ENCODE measurements at regions not wholly inside any gene's neighbourhood (a gene's known extent, or its start where the extent isn't known, plus 50 kb on each side); places are given as distances from the start of the nearest gene placed in this dataset.

DNA sequence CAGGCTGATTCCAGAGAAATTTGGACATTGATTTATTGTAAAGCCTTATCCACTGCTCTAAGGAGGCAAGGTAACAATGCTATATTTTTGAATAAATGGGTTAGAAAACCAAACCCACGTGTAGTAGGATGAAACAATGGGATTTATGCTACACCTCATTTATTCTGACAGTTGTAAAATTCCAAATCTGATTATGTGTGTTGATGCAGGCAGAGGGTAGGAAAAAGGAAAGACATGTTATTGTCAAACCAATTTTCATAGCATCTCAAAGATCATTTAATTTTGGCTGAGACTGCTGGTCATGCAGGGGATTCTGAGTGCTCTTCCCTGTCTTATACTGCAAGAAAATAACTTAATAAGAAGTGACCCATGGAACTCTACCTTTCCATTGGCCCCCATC is 1219.9 kb upstream of the SORCS1 start:
- Mint-ChIP-seq H3K27ac (no peak overlapping the region), H3K27me3 (no peaks in the 10 kb centered on the region), H3K36me3 (ENCODE audit: low read depth) (no peaks in the 10 kb centered on the region), H3K9me3 (peaks cover 8% of the 10 kb centered on the region), H3K4me1 (no peaks in the 10 kb centered on the region), H3K4me3 (no peak overlapping the region)
- DNase-seq, result no peak
- ATAC-seq, result no peak

DNA sequence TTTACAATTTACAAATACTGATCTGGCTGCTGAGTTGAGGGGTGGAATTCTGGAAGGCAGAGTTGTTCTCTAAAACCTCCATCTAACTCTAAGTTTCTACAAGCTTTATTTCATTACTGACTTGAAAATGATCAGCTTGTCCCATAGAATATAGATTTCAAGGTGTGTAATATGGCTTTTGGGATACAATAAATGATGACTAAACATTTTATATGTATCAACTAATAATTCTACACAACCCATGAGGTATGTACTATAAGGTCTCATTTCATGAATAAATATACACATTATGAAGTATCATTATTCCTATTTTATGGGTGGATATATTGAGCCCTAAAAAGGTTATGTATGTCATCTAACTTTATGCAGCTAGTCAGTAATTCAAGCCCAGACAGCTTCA is 1214.3 kb upstream of the SORCS1 start:
- no peaks in the 10 kb centered on the region for H3K27me3 Mint-ChIP-seq
- H3K9me3 Mint-ChIP-seq, result peaks cover 17% of the 10 kb centered on the region
- no peaks in the 10 kb centered on the region for H3K4me1 Mint-ChIP-seq
- no peak for ATAC-seq
- no peaks in the 10 kb centered on the region for H3K36me3 Mint-ChIP-seq (ENCODE audit: low read depth)
- DNase-seq, result no peak
- no peak overlapping the region for H3K4me3 Mint-ChIP-seq
- no peak overlapping the region for H3K27ac Mint-ChIP-seq

DNA sequence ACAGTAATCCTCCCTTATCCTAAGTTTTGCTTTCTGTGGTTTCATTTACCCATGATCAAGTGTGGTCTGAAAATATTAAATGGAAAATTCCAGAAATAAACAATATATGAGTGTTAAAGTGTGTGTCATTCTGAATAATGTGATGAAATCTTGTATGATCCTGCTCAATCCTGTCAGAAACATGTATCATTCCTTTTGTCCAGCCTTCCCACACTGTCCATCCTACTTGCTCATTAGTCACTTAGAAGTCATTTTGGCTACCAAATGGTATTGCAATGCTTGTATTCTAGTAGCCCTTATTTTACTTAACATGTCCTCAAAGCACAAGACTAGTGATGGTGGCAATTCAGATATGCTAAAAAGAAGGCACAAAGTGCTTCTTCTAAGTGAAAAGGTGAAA is 1211.2 kb upstream of the SORCS1 start:
- Mint-ChIP-seq H3K36me3 (ENCODE audit: low read depth) (no peaks in the 10 kb centered on the region), H3K4me3 (no peak overlapping the region), H3K9me3 (peaks cover 28% of the 10 kb centered on the region), H3K27me3 (no peaks in the 10 kb centered on the region), H3K27ac (no peak overlapping the region), H3K4me1 (no peaks in the 10 kb centered on the region)
- ATAC-seq (no peak), DNase-seq (no peak)

DNA sequence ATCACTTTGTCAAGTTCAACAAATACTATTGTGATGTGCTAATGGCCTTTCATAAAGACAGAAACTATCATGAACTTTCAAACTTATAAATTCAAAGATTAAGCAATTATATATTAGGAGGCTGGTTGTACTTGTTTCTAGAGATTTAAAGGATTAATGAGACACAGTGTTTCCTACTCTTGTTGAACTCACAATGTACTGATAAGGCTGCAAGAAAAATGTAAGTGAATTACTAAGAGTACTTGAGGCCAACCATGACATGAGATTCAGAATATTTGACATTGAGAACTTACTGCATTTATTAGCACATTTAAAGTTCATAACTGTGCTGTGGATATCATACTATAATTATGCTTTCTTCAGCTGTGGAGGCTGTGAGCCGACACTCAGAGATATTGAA is 1210.5 kb upstream of the SORCS1 start:
- Mint-ChIP-seq H3K27me3 (no peaks in the 10 kb centered on the region), H3K36me3 (ENCODE audit: low read depth) (no peaks in the 10 kb centered on the region), H3K27ac (no peak overlapping the region), H3K4me1 (no peaks in the 10 kb centered on the region), H3K4me3 (no peak overlapping the region), H3K9me3 (peaks cover 28% of the 10 kb centered on the region)
- DNase-seq (no peak), ATAC-seq (no peak)

DNA sequence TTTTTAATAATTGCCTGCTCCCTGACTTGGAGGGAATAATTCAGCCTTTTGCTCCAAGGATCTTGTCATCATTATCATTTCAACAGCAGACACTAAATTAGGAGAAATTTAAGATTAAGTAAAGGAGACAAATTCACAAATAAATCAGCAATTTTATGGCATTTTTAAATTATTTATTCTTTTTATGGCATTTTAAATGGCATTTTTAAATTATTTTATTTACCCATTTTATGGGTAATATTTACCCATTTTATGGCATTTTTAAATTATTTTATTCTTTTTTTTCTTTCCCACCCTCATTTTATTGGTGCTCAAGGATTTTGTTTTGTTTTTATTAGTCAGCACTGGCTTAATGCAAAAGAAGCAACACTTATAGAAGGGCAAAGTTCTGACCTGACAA is 1201.0 kb upstream of the SORCS1 start:
- H3K4me1 Mint-ChIP-seq, result no peaks in the 10 kb centered on the region
- H3K27ac Mint-ChIP-seq, result no peak overlapping the region
- H3K9me3 Mint-ChIP-seq, result peaks cover 4% of the 10 kb centered on the region
- H3K36me3 Mint-ChIP-seq (ENCODE audit: low read depth), result no peaks in the 10 kb centered on the region
- no peak overlapping the region for H3K4me3 Mint-ChIP-seq
- no peaks in the 10 kb centered on the region for H3K27me3 Mint-ChIP-seq
- ATAC-seq, result no peak
- DNase-seq, result no peak

DNA sequence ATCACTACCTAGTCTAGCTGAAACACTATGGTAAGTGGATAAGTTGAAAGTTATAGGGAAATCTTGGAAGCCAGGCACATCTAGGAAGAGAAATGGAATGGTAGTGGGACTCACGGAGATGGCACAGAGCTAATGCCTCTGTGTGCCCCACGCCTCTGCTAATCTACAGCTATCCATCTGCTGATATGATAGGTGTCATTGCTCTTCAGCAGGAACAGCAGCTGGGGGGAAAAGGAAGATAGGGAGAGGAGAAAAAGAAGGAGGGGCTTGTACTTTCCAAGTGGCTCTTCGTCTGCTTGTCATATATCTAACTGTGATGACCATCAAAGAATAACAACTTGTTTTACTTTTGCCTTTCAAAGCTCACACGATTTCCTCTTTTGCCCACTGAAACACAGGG is 1199.1 kb upstream of the SORCS1 start:
- no peaks in the 10 kb centered on the region for H3K27me3 Mint-ChIP-seq
- H3K4me3 Mint-ChIP-seq, result no peak overlapping the region
- peaks cover 5% of the 10 kb centered on the region for H3K9me3 Mint-ChIP-seq
- no peaks in the 10 kb centered on the region for H3K36me3 Mint-ChIP-seq (ENCODE audit: low read depth)
- DNase-seq, result no peak
- H3K4me1 Mint-ChIP-seq, result no peaks in the 10 kb centered on the region
- no peak overlapping the region for H3K27ac Mint-ChIP-seq
- ATAC-seq, result no peak

- Mint-ChIP-seq H3K36me3 (ENCODE audit: low read depth) (no peaks in the 10 kb centered on the region), H3K4me3 (no peak overlapping the region), H3K27me3 (no peaks in the 10 kb centered on the region), H3K4me1 (no peaks in the 10 kb centered on the region), H3K27ac (no peak overlapping the region), H3K9me3 (peaks cover 5% of the 10 kb centered on the region)
- ATAC-seq, result no peak
- no peak for DNase-seq
These were observed 1198.5 kb upstream of the SORCS1 start for GRCh38 chr10:108362961-108363360.

GRCh38 chr10:108362296-108362695 is 1197.8 kb upstream of the SORCS1 start:
- Mint-ChIP-seq H3K9me3 (peaks cover 6% of the 10 kb centered on the region), H3K27me3 (no peaks in the 10 kb centered on the region), H3K27ac (no peak overlapping the region), H3K36me3 (ENCODE audit: low read depth) (no peaks in the 10 kb centered on the region), H3K4me1 (no peaks in the 10 kb centered on the region), H3K4me3 (no peak overlapping the region)
- ATAC-seq (no peak), DNase-seq (no peak)

DNA sequence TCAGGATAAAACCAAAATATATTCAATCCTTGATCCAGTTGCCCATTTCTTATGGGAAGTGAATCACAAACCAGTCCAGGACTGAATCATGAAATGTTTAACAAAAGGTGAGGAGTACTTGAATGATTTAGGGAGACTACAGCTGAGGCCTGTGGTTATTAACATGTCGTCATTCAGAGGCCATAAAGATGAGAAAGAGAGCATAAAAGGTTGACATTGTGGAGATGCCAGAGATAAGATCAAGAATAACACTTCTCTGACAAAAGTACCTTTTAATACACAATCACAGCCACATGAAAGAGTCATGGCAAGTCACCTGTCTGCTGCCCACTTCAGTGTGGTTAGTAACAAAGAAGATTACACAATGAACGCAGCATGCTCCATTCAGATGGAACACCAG is 1195.7 kb upstream of the SORCS1 start:
- Mint-ChIP-seq H3K27me3 (no peaks in the 10 kb centered on the region), H3K36me3 (ENCODE audit: low read depth) (no peaks in the 10 kb centered on the region), H3K27ac (no peak overlapping the region), H3K4me1 (no peaks in the 10 kb centered on the region), H3K9me3 (peaks cover 17% of the 10 kb centered on the region), H3K4me3 (no peak overlapping the region)
- DNase-seq (no peak), ATAC-seq (no peak)

DNA sequence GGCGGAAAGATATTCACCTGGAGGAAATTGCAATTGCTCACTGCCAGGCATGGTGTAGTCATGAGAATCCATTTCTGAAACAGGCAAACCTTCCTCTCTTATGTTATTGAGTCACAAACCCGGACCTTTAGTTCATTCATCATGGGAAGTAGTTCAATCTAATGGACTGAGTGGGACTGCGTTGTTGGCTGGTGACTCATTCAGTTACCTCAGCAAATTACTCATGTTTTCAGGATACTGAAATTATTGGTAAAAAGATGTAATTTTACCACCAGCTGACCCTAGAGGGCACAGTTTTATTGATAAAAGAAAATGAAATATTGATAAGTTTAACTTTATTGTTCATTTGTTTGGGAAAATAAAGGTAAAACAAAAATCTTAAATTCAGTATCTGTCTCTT is 1194.4 kb upstream of the SORCS1 start:
- Mint-ChIP-seq H3K27me3 (no peaks in the 10 kb centered on the region), H3K27ac (no peak overlapping the region), H3K4me1 (no peaks in the 10 kb centered on the region), H3K4me3 (no peak overlapping the region), H3K36me3 (ENCODE audit: low read depth) (no peaks in the 10 kb centered on the region), H3K9me3 (peaks cover 17% of the 10 kb centered on the region)
- no peak for DNase-seq
- peak; percentile 68 for ATAC-seq

DNA sequence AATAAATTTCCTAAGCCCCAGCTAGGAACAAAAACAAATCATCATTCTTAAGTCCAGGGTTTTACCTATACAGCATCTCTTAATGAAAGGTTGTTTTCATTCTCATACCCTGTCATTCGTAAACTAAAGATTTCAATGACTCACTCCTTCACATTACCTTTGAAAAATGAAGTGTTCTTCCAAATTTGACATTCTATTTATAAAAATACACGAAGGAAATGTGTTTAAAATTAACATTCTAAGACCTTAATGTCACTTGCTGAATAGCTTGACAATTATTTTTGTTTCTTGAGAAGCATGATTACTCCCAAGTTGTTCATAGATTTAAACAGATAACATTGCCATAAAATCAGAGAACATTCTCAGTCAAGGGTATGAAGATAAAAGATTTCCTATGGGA is 1188.3 kb upstream of the SORCS1 start:
- Mint-ChIP-seq H3K27ac (no peak overlapping the region), H3K36me3 (ENCODE audit: low read depth) (no peaks in the 10 kb centered on the region), H3K4me1 (no peaks in the 10 kb centered on the region), H3K9me3 (peaks cover 24% of the 10 kb centered on the region), H3K4me3 (no peak overlapping the region), H3K27me3 (no peaks in the 10 kb centered on the region)
- ATAC-seq, result no peak
- no peak for DNase-seq

- H3K9me3 Mint-ChIP-seq, result peaks cover 15% of the 10 kb centered on the region
- no peaks in the 10 kb centered on the region for H3K27me3 Mint-ChIP-seq
- no peak for ATAC-seq
- H3K36me3 Mint-ChIP-seq (ENCODE audit: low read depth), result no peaks in the 10 kb centered on the region
- no peaks in the 10 kb centered on the region for H3K4me1 Mint-ChIP-seq
- no peak overlapping the region for H3K27ac Mint-ChIP-seq
- no peak overlapping the region for H3K4me3 Mint-ChIP-seq
- DNase-seq, result no peak
These were observed 1183.7 kb upstream of the SORCS1 start for GRCh38 chr10:108348215-108348614.

GRCh38 chr10:108346066-108346465 is 1181.6 kb upstream of the SORCS1 start:
- no peaks in the 10 kb centered on the region for H3K27me3 Mint-ChIP-seq
- peaks cover 15% of the 10 kb centered on the region for H3K9me3 Mint-ChIP-seq
- ATAC-seq, result no peak
- no peaks in the 10 kb centered on the region for H3K4me1 Mint-ChIP-seq
- H3K27ac Mint-ChIP-seq, result no peak overlapping the region
- DNase-seq, result no peak
- no peaks in the 10 kb centered on the region for H3K36me3 Mint-ChIP-seq (ENCODE audit: low read depth)
- H3K4me3 Mint-ChIP-seq, result no peak overlapping the region

GRCh38 chr10:108338146-108338545 is 1173.6 kb upstream of the SORCS1 start:
- no peaks in the 10 kb centered on the region for H3K36me3 Mint-ChIP-seq (ENCODE audit: low read depth)
- no peak for ATAC-seq
- no peak overlapping the region for H3K4me3 Mint-ChIP-seq
- no peak overlapping the region for H3K27ac Mint-ChIP-seq
- H3K4me1 Mint-ChIP-seq, result no peaks in the 10 kb centered on the region
- H3K27me3 Mint-ChIP-seq, result no peaks in the 10 kb centered on the region
- peaks cover 17% of the 10 kb centered on the region for H3K9me3 Mint-ChIP-seq
- DNase-seq, result no peak

GRCh38 chr10:108336836-108337235 is 1172.3 kb upstream of the SORCS1 start:
- ATAC-seq, result no peak
- Mint-ChIP-seq H3K27me3 (no peaks in the 10 kb centered on the region), H3K27ac (no peak overlapping the region), H3K9me3 (peaks cover 20% of the 10 kb centered on the region), H3K4me1 (no peaks in the 10 kb centered on the region), H3K36me3 (ENCODE audit: low read depth) (no peaks in the 10 kb centered on the region), H3K4me3 (no peak overlapping the region)
- no peak for DNase-seq

GRCh38 chr10:108327706-108328105 is 1163.2 kb upstream of the SORCS1 start:
- H3K36me3 Mint-ChIP-seq (ENCODE audit: low read depth), result no peaks in the 10 kb centered on the region
- peaks cover under 1% of the 10 kb centered on the region for H3K9me3 Mint-ChIP-seq
- no peaks in the 10 kb centered on the region for H3K4me1 Mint-ChIP-seq
- ATAC-seq, result no peak
- H3K27ac Mint-ChIP-seq, result no peak overlapping the region
- H3K4me3 Mint-ChIP-seq, result no peak overlapping the region
- no peak for DNase-seq
- no peaks in the 10 kb centered on the region for H3K27me3 Mint-ChIP-seq

All from activated naive CD8-positive, alpha-beta T cell treated with anti-CD3 and anti-CD28 coated beads, Interleukin-2, amount 50 U/mL, for 24 hours (primary cell).